ENCODE measurements at regions not wholly inside any gene's neighbourhood (a gene's known extent, or its start where the extent isn't known, plus 50 kb on each side); places are given as distances from the start of the nearest gene placed in this dataset.

GRCh38 chr11:10397226-10397987 is 57.7 kb upstream of the AMPD3 start:
- no peak for TF ChIP-seq CTCF (IDR thresholded peaks at IDR 0.05)
- TF ChIP-seq POLR2AphosphoS5 (IDR thresholded peaks at IDR 0.05), result no peak
- no peak for TF ChIP-seq POLR2A (IDR thresholded peaks at IDR 0.05; ENCODE audit: low read depth)
